ENCODE measurements at regions not wholly inside any gene's neighbourhood (a gene's known extent, or its start where the extent isn't known, plus 50 kb on each side); places are given as distances from the start of the nearest gene placed in this dataset.

- TF ChIP-seq SIRT6 (IDR thresholded peaks at IDR 0.05; ENCODE audit: low read length) (no peak), MAX (IDR thresholded peaks at IDR 0.05) (no peak)
These were observed 1231.6 kb downstream of the SORCS3 start (continued) for GRCh38 chr10:105872665-105873064.
